HFF-Myc (cell line): ENCODE measurements at regions not wholly inside any gene's neighbourhood (a gene's known extent, or its start where the extent isn't known, plus 50 kb on each side); places are given as distances from the start of the nearest gene placed in this dataset.

ENCODE experiments used
- DNase-seq: peaks from one replicate; pipeline ENCODE4 v3.0.0-alpha.2; 2011; ENCODE audit warnings: low read depth; ENCODE audit errors: extremely low read depth
- H3K4me3 ChIP-seq: replicated peaks from 2 replicates; pipeline ENCODE4 v1.5.1; 2011; ENCODE audit warnings: low read depth, mild to moderate bottlenecking, control low read depth, low read length
- TF ChIP-seq, protein P1 (sequence below): IDR thresholded peaks from 2 replicates; pipeline ENCODE4 v1.5.1; 2012; ENCODE audit warnings: mild to moderate bottlenecking, low read depth, low read length, control low read depth; ENCODE audit errors: missing control alignments

DNA sequence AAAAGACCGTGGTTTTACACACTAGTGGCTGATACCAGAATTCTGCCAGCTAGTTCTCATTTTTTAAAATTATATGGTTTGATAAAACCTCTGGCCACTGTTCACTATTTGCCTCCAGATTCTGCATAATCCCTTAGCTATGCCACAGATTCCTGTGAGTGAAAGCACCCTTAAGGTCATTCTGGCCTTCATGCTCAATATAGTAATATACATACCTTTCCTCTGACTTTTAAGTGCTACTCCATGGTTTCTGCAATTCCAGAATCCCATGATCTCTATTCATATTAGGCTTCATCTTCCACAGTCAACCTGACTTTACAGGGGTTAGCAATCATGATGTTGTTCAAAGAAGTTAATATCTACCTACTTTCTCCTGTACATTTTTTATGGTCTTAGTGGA lies 274.1 kb upstream of the EDNRB start:
- DNase-seq, result no peak
- no peak overlapping the region for H3K4me3 ChIP-seq
- TF ChIP-seq, protein P1, sequence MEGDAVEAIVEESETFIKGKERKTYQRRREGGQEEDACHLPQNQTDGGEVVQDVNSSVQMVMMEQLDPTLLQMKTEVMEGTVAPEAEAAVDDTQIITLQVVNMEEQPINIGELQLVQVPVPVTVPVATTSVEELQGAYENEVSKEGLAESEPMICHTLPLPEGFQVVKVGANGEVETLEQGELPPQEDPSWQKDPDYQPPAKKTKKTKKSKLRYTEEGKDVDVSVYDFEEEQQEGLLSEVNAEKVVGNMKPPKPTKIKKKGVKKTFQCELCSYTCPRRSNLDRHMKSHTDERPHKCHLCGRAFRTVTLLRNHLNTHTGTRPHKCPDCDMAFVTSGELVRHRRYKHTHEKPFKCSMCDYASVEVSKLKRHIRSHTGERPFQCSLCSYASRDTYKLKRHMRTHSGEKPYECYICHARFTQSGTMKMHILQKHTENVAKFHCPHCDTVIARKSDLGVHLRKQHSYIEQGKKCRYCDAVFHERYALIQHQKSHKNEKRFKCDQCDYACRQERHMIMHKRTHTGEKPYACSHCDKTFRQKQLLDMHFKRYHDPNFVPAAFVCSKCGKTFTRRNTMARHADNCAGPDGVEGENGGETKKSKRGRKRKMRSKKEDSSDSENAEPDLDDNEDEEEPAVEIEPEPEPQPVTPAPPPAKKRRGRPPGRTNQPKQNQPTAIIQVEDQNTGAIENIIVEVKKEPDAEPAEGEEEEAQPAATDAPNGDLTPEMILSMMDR, result no peak

DNA sequence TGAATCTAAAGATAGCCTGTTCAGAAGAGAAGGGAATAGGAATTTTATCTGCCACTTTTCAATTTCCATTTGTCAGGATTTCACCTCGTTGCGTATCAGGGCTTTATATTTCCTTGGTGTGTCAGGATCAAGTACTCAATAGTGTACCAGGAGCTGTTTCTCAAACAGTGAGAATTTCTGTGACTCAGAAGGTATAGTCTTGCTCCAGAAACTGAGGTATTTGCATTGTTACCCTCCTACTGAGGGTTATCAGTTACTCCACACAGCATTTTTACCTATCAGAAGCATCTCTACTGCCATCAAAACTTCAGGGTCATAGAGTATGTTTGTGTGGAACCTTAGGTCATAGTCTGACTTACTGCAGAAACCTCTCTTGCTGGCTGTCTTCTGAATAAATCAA lies 271.7 kb upstream of the EDNRB start:
- no peak for DNase-seq
- no peak overlapping the region for H3K4me3 ChIP-seq
- TF ChIP-seq, protein P1, result no peak

DNA sequence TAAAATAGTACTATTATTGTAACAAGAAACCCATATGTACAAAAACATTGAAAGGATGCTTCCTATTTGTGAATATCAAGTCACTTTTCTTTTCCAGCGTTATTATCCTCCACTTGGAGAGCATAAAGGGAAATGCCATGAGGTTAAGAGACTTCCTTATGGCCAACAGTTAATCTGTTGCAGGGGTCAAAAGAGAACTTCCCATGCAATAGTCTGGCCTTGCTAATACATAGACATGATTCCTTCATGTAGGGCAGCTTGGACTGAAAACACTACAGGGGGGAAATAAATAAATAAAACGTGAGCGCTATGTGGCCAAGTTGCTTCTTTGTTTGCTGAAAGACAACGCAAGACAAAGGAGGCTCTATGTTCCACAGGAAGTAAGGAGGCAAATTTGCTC lies 269.1 kb upstream of the EDNRB start:
- H3K4me3 ChIP-seq, result no peak overlapping the region
- TF ChIP-seq, protein P1, result no peak
- DNase-seq, result no peak

DNA sequence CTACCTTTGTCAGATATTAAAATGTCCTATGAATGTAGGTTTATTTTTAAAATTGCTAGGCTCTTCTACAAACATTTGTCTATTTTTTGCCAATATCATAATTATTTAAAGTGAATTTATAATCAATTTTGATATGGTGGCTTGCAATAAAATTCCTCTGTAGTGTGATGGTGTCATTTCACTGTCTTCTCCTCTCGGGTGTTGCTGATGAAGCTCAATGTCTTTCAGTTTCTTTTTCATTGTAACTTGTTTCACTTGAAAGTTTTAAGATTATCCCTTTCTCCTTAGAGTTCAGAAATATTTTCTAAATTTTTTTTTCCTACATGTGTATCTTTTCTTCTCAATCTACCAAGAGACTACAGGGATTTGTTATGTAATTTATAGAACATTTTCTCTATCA lies 267.1 kb upstream of the EDNRB start:
- TF ChIP-seq, protein P1, result no peak
- DNase-seq, result no peak
- H3K4me3 ChIP-seq, result no peak overlapping the region

DNA sequence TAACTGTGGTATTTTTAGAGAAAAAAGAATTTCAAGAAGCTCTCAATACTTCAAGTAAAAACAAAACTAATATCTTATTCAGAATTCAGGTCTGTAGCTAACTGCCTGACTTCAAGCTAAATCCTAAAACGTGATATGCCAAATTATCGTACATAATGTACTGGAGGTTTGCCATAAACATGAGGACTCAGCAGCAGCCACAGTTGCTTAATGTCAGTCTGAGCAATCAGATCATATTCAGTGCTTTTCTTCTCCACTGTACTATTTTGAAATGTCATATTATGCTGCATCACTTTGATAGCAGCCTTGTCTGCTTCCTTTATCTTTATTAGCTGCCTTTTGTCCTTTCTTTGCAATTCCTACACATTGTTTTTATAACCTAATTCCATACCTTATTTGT lies 265.1 kb upstream of the EDNRB start:
- no peak for DNase-seq
- TF ChIP-seq, protein P1, result no peak
- H3K4me3 ChIP-seq, result no peak overlapping the region

DNA sequence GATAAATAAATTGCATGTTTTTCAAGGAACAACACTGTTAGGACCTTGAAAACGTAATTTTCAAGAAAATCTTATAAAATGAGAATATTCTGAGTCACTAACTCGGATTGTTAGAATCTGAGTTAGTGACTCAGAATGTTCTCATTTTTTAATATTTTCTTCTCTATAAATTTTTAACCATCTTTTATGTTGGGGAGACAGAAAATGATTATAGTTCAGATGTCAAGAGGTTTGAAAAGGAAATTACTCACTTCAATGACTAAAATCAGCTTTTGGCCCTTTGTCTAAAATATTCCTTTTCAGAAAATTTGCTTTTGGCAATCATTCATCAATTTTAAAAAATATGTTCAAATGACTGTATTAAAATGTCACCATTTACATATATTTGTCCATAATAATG lies 264.2 kb upstream of the EDNRB start:
- TF ChIP-seq, protein P1, result no peak
- no peak for DNase-seq
- H3K4me3 ChIP-seq, result no peak overlapping the region

DNA sequence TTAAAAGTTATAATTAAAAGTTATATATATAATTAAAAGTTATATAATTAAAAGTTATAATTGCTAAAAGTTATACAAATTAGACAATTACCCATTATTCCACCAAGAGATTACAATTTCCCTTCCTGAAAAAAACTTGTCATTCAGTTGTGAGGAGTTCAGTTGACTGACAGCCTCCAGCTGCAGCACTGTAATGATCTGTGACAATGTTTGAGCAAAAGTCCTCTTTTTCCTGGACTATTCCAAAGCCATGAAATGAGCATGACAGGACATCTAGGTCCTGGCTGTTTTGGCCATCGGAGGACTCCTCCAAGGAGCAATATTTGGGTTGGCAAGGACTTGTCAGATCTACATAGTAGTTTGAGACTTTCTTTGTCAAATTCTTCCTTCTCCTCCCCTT lies 258.7 kb upstream of the EDNRB start:
- DNase-seq, result no peak
- TF ChIP-seq, protein P1, result no peak
- H3K4me3 ChIP-seq, result no peak overlapping the region
